ENCODE measurements at regions not wholly inside any gene's neighbourhood (a gene's known extent, or its start where the extent isn't known, plus 50 kb on each side); places are given as distances from the start of the nearest gene placed in this dataset.

DNA sequence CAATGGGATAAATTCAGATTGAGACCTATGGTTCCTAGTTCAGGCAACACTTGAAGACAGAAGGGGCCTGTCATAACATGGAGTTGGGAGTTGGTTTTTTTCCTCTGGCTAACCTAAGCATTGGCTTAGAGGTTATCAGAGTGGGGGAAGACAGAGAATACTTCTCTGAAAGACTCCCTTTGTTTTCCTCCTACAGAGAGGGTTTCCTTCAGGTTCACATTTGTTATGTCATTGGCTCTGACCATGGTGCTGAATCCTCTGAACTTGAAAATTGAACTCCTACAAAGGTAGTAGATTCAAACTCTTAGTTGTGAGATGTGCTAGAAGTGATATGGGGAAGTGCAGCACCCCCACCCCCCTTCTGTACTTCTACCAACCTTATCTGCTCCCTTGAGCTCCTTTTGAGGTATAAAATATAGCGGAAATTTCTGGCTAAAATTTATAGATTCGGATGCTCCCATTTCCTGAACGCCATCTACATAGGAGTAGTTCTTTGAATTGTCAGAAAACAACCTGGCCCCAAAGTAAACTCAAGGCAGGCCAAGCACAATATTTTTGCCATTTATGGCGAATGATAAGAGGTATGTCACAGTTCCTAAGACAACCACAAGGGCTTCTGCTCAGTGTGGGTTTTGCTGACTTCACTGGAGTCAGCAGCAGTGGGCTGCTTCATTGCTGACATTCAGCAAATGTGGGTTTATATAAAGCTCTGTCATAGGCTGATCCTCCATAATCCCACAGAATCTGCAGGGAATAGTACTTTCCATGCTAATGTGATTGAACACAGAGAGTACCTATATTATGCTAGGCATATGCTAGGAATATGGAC is 131.6 kb upstream of the KLF14 start:
- Histone ChIP-seq H3K9me3 (peaks cover under 1% of the 10 kb centered on the region; the same call in 1 of the 2 replicates), H3K4me1 (no peaks in the 10 kb centered on the region), H3K27me3 (replicated peaks; ENCODE audit: control insufficient read depth, insufficient read depth, low read length) (no peaks in the 10 kb centered on the region), H3K4me3 (ENCODE audit: low read depth, low read length) (no peak overlapping the region), H3K36me3 (ENCODE audit: control insufficient read depth, insufficient read depth, low read length) (no peaks in the 10 kb centered on the region)
- H3K27ac Mint-ChIP-seq (ENCODE audit: unreplicated experiment), result no peak overlapping the region
- TF ChIP-seq, protein P1, sequence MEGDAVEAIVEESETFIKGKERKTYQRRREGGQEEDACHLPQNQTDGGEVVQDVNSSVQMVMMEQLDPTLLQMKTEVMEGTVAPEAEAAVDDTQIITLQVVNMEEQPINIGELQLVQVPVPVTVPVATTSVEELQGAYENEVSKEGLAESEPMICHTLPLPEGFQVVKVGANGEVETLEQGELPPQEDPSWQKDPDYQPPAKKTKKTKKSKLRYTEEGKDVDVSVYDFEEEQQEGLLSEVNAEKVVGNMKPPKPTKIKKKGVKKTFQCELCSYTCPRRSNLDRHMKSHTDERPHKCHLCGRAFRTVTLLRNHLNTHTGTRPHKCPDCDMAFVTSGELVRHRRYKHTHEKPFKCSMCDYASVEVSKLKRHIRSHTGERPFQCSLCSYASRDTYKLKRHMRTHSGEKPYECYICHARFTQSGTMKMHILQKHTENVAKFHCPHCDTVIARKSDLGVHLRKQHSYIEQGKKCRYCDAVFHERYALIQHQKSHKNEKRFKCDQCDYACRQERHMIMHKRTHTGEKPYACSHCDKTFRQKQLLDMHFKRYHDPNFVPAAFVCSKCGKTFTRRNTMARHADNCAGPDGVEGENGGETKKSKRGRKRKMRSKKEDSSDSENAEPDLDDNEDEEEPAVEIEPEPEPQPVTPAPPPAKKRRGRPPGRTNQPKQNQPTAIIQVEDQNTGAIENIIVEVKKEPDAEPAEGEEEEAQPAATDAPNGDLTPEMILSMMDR (IDR thresholded peaks at IDR 0.05; ENCODE audit: insufficient read depth in 1 of 2, low read depth in 1 of 2, low read length in 1 of 2, severe bottlenecking in 1 of 2, unreplicated experiment in 1 of 2), result no peak
- no peaks in the 10 kb centered on the region for H3K27me3 Mint-ChIP-seq (ENCODE audit: insufficient read depth, unreplicated experiment)
- DNase-seq, result peak in 1 of 2 experiments; percentile 40
- H3K36me3 Mint-ChIP-seq (ENCODE audit: insufficient read depth, unreplicated experiment), result no peaks in the 10 kb centered on the region
- intact Hi-C loops (cut with micrococcal nuclease; ENCODE audit: unreplicated experiment), result no loop called here
- no peak overlapping the region for H3K4me3 Mint-ChIP-seq (ENCODE audit: unreplicated experiment)
- no peaks in the 10 kb centered on the region for H3K4me1 Mint-ChIP-seq (ENCODE audit: low read depth, unreplicated experiment)
- CTCF ChIA-PET, result no interaction called here
- no peaks in the 10 kb centered on the region for H3K9me3 Mint-ChIP-seq (ENCODE audit: unreplicated experiment)
- no TSS peak for BruUV-seq (replicated peaks)
- POLR2A ChIA-PET, result no interaction called here

DNA sequence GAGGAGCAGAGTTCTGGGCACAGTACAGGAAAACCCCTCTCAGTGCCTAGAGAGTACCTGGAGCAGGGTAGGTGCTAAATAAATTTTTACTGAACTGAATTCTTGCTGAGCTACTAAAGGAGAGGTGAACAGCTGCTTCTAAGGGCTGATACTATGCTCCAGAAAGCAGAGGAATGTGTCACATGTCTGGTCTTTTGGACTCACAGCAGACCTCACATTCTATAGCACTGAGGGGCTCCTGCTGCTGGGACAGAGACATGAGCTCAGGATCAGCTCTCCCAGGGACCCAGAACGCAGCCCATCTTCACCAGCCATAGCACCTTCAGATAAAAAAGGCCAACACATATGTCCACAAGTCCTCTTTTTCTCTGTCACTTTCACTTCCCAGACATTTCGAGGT is 133.0 kb upstream of the KLF14 start:
- intact Hi-C loops (cut with micrococcal nuclease; ENCODE audit: unreplicated experiment), result no loop called here
- TF ChIP-seq, protein P1 (IDR thresholded peaks at IDR 0.05; ENCODE audit: insufficient read depth in 1 of 2, low read depth in 1 of 2, low read length in 1 of 2, severe bottlenecking in 1 of 2, unreplicated experiment in 1 of 2), result no peak
- Mint-ChIP-seq H3K36me3 (ENCODE audit: insufficient read depth, unreplicated experiment) (no peaks in the 10 kb centered on the region), H3K27me3 (ENCODE audit: insufficient read depth, unreplicated experiment) (no peaks in the 10 kb centered on the region), H3K4me3 (ENCODE audit: unreplicated experiment) (no peak overlapping the region), H3K4me1 (ENCODE audit: low read depth, unreplicated experiment) (no peaks in the 10 kb centered on the region), H3K27ac (ENCODE audit: unreplicated experiment) (no peak overlapping the region), H3K9me3 (ENCODE audit: unreplicated experiment) (no peaks in the 10 kb centered on the region)
- POLR2A ChIA-PET, result no interaction called here
- no peaks in the 10 kb centered on the region for H3K9me3 ChIP-seq
- H3K36me3 ChIP-seq (ENCODE audit: control insufficient read depth, insufficient read depth, low read length), result no peaks in the 10 kb centered on the region
- no peaks in the 10 kb centered on the region for H3K27me3 ChIP-seq (replicated peaks; ENCODE audit: control insufficient read depth, insufficient read depth, low read length)
- no peaks in the 10 kb centered on the region for H3K4me1 ChIP-seq
- DNase-seq, result no peak
- H3K4me3 ChIP-seq (ENCODE audit: low read depth, low read length), result no peak overlapping the region
- BruUV-seq (replicated peaks), result no TSS peak
- CTCF ChIA-PET, result interaction anchor here (0.8 kb wide), 1 partner anchor 30 kb away, joined by 3 read pairs; no protein-coding TSS in a partner anchor

DNA sequence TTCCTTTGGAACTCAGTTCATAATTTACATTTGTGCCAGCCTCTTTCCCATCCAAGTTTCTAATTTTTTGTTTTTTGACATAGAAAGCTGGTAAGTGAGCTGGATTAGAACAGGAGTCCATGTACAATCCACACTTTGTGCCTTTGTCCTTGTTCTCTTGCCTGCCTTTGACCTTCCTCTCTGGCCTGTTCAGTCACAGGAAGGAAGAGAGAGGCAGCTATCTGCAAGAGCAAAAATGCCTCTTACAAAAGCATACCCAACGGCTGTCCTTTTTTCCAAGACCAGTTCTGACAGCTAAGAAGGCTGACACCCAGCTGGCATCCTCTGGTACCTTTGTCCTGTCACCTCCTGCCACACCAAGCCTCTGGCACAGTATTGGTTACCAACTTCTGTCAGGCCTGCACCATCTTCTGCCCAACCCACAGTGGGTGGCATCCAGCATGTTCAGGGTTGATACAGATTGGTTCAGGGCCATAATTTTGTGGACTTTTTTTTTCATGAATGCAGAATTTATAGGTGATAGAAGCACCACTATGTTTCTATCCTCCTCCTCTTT is 133.7 kb upstream of the KLF14 start:
- H3K27me3 ChIP-seq (replicated peaks; ENCODE audit: control insufficient read depth, insufficient read depth, low read length), result no peaks in the 10 kb centered on the region
- H3K4me3 ChIP-seq (ENCODE audit: low read depth, low read length), result no peak overlapping the region
- ChIA-PET POLR2A (no interaction called here), CTCF (interaction anchor here (0.8 kb wide), 1 partner anchor 30 kb away, joined by 3 read pairs; no protein-coding TSS in a partner anchor)
- Mint-ChIP-seq H3K36me3 (ENCODE audit: insufficient read depth, unreplicated experiment) (no peaks in the 10 kb centered on the region), H3K27me3 (ENCODE audit: insufficient read depth, unreplicated experiment) (no peaks in the 10 kb centered on the region), H3K4me3 (ENCODE audit: unreplicated experiment) (no peak overlapping the region), H3K9me3 (ENCODE audit: unreplicated experiment) (no peaks in the 10 kb centered on the region), H3K4me1 (ENCODE audit: low read depth, unreplicated experiment) (no peaks in the 10 kb centered on the region), H3K27ac (ENCODE audit: unreplicated experiment) (no peak overlapping the region)
- H3K36me3 ChIP-seq (ENCODE audit: control insufficient read depth, insufficient read depth, low read length), result no peaks in the 10 kb centered on the region
- H3K4me1 ChIP-seq, result no peaks in the 10 kb centered on the region
- no peaks in the 10 kb centered on the region for H3K9me3 ChIP-seq
- no TSS peak for BruUV-seq (replicated peaks)
- TF ChIP-seq, protein P1 (IDR thresholded peaks at IDR 0.05; ENCODE audit: insufficient read depth in 1 of 2, low read depth in 1 of 2, low read length in 1 of 2, severe bottlenecking in 1 of 2, unreplicated experiment in 1 of 2), result no peak
- DNase-seq, result no peak
- intact Hi-C loops (cut with micrococcal nuclease; ENCODE audit: unreplicated experiment), result no loop called here
